B cell (primary cell): ENCODE measurements at regions not wholly inside any gene's neighbourhood (a gene's known extent, or its start where the extent isn't known, plus 50 kb on each side); places are given as distances from the start of the nearest gene placed in this dataset.

Source experiments
- CTCF ChIP-seq: fragments of 200-600 bp; IDR thresholded peaks from one replicate; pipeline ENCODE4 v1.8.0; 2022; ENCODE audit warnings: antibody characterized with exemption, mild to moderate bottlenecking
- EZH2 ChIP-seq: IDR thresholded peaks from 2 replicates; pipeline ENCODE4 v1.6.1; 2012; ENCODE audit warnings: borderline replicate concordance, low read depth, mild to moderate bottlenecking, moderate library complexity, low read length; ENCODE audit not compliant: insufficient read depth, poor library complexity, severe bottlenecking

- TF ChIP-seq CTCF (no peak), EZH2 (no peak)
Measured at GRCh38 chr14:56744016-56744415, 66.3 kb downstream of the OTX2 start.
